Central memory CD8-positive, alpha-beta T cell (primary cell): ENCODE measurements at regions not wholly inside any gene's neighbourhood (a gene's known extent, or its start where the extent isn't known, plus 50 kb on each side); places are given as distances from the start of the nearest gene placed in this dataset.

Experiments used
- ATAC-seq: fragments of 150-1000 bp; cut with Tn5 transposase; replicated peaks from 2 replicates; pipeline ENCODE4 v1.10.0; 2022; ENCODE audit warnings: mild to moderate bottlenecking, moderate FRiP score, moderate number of reproducible peaks; ENCODE audit not compliant: poor library complexity, severe bottlenecking; ENCODE audit errors: extremely low read depth
- DNase-seq, 2 donors: peaks; one replicate each; pipeline ENCODE4 v3.0.0; 2021; ENCODE audit warnings: low spot score in 2 of 2
- H3K27ac Mint-ChIP-seq: one replicate; pipeline ENCODE4 v1.8.0; 2022; ENCODE audit warnings: low read depth, mild to moderate bottlenecking, moderate library complexity, mixed read lengths
- H3K27me3 Mint-ChIP-seq: one replicate; pipeline ENCODE4 v1.8.0; 2022; ENCODE audit warnings: mixed read lengths
- H3K36me3 Mint-ChIP-seq: one replicate; pipeline ENCODE4 v1.8.0; 2022; ENCODE audit warnings: mild to moderate bottlenecking, moderate library complexity, mixed read lengths; ENCODE audit not compliant: insufficient read depth
- H3K4me1 Mint-ChIP-seq: one replicate; pipeline ENCODE4 v1.8.0; 2022; ENCODE audit warnings: mixed read lengths
- H3K4me3 Mint-ChIP-seq: one replicate; pipeline ENCODE4 v1.8.0; 2022; ENCODE audit warnings: mild to moderate bottlenecking, moderate library complexity, mixed read lengths
- H3K9me3 Mint-ChIP-seq: one replicate; pipeline ENCODE4 v1.8.0; 2022; ENCODE audit warnings: mixed read lengths

DNA sequence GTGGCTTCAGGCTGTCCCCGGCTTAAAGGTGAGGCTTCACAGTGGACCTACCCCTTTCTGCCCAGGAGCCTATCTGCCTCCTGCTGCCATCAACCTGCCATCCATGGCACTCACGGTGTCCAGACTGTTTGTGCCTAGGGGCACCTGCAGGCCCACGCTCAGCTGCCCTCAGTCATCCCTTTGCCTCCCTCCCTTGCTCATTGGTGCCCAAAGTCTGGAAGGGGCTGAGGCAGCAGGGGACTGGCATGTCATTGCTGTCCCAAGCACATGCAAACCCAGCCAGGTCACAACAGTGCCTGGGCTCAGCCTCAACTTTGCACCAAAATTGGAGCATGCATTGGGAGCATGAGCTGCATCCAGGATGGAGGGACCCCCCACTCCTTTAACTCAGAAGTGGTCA is 1142.7 kb upstream of the NCAM2 start:
- H3K4me1 Mint-ChIP-seq = no peaks in the 10 kb centered on the region
- H3K27ac Mint-ChIP-seq = no peak overlapping the region
- no peaks in the 10 kb centered on the region for H3K36me3 Mint-ChIP-seq
- no peak overlapping the region for H3K4me3 Mint-ChIP-seq
- DNase-seq = no peak
- ATAC-seq = no peak
- H3K27me3 Mint-ChIP-seq = no peaks in the 10 kb centered on the region
- H3K9me3 Mint-ChIP-seq = peaks cover 5% of the 10 kb centered on the region

DNA sequence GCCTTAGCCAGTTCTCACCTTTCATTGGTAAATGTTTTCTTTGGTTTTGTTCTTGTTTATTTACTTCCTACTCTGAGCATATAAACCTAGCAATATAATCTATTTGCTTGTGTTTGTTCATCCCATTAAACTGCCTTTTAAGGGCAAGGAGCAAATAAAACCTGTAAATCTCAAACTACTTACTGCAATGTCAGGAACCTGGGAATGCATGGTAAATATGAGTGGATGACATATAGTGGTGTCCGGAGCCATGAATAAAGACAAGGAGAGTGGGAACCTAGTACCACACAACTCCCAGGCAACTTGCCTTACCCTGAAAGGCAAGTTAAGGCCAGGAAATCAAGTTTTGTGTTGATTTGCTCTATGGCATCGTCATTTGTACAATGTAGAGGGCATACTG is 1133.7 kb upstream of the NCAM2 start:
- Mint-ChIP-seq H3K27me3 (no peaks in the 10 kb centered on the region), H3K9me3 (peaks cover 5% of the 10 kb centered on the region), H3K36me3 (no peaks in the 10 kb centered on the region), H3K27ac (no peak overlapping the region), H3K4me1 (no peaks in the 10 kb centered on the region), H3K4me3 (no peak overlapping the region)
- DNase-seq (no peak), ATAC-seq (no peak)

DNA sequence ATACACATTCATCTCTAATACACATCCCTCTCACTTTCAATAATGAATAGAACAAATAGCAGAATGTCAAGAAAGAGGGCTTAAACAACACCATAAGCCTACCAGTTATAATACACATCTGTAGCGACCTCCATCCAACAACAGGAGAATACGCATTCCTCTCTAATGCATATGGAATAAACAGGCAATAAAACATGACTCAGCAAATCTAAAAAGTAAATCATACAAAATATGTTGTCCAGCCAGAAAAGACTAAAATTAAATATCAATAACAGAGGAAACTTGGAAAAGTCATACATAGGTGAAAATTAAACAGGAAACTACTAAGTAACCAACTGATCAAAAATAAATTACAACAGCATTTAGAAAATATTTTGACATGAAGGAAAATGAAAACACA is 1127.5 kb upstream of the NCAM2 start:
- no peaks in the 10 kb centered on the region for H3K9me3 Mint-ChIP-seq
- H3K27me3 Mint-ChIP-seq = no peaks in the 10 kb centered on the region
- H3K27ac Mint-ChIP-seq = no peak overlapping the region
- H3K4me3 Mint-ChIP-seq = no peak overlapping the region
- peaks cover 2% of the 10 kb centered on the region for H3K36me3 Mint-ChIP-seq
- H3K4me1 Mint-ChIP-seq = no peaks in the 10 kb centered on the region
- ATAC-seq = no peak
- DNase-seq = no peak

DNA sequence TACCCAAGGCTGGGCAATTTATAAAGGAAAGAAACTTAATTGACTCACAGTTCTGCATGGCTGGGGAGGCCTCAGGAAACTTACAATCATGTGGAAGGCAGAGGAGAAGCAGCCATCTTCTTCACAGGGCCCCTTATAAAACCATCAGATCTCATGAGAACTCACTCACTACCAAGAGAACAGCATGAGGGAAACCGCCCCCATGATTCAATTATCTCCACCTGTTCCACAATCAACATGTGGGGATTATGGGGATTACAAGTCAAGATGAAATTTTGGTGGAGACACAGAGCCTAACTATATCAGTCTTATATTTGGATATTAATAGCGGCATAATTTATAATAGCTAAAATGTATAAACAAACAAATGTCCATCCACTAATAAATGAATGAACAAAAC is 1123.7 kb upstream of the NCAM2 start:
- Mint-ChIP-seq H3K36me3 (peaks cover 2% of the 10 kb centered on the region), H3K27ac (no peak overlapping the region), H3K4me3 (no peak overlapping the region), H3K9me3 (no peaks in the 10 kb centered on the region), H3K27me3 (no peaks in the 10 kb centered on the region), H3K4me1 (no peaks in the 10 kb centered on the region)
- ATAC-seq (no peak), DNase-seq (no peak)

DNA sequence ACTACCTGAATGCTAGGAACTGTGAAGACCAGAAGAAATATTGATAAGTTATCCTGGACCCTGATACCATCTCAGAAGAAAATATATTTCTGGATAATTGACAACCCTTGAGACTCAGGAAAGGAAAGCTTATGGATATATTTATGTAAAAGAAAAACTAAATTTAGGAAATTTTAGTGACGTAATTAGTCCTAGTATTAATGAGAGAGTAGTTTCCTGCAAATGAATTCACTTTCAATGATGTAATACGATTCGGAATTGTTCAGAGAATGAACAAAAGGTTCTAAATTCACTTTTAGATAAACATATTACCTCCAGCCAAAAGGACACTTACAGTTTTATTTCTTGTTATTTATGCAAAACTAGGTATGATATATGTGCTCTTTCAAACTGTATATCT is 1120.1 kb upstream of the NCAM2 start:
- H3K36me3 Mint-ChIP-seq = peaks cover 2% of the 10 kb centered on the region
- H3K27ac Mint-ChIP-seq = no peak overlapping the region
- no peaks in the 10 kb centered on the region for H3K4me1 Mint-ChIP-seq
- no peaks in the 10 kb centered on the region for H3K27me3 Mint-ChIP-seq
- ATAC-seq (no peak), DNase-seq (no peak)
- H3K9me3 Mint-ChIP-seq = no peaks in the 10 kb centered on the region
- no peak overlapping the region for H3K4me3 Mint-ChIP-seq

DNA sequence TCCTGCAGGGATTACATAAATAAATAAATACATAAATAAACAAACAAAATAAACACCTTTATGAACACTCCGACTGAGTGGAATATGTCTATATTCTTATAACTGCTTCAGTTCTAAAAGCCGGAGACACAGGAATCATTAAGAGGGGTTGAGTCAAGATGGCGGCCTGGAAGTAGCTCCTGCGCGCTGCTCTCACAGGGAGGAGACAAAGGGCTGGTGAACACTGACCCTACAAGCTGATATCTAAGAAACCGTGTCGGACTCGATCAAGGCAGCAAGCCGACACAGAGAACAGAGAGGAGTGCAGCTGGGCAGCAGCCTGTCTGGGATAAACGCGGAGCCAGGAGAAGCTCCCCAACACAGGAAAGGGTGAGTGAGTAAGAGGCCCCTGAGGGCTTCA is 1098.6 kb upstream of the NCAM2 start:
- peaks cover 24% of the 10 kb centered on the region for H3K9me3 Mint-ChIP-seq
- no peaks in the 10 kb centered on the region for H3K4me1 Mint-ChIP-seq
- DNase-seq = no peak
- no peak overlapping the region for H3K27ac Mint-ChIP-seq
- H3K4me3 Mint-ChIP-seq = no peak overlapping the region
- H3K36me3 Mint-ChIP-seq = no peaks in the 10 kb centered on the region
- no peak for ATAC-seq
- H3K27me3 Mint-ChIP-seq = no peaks in the 10 kb centered on the region

DNA sequence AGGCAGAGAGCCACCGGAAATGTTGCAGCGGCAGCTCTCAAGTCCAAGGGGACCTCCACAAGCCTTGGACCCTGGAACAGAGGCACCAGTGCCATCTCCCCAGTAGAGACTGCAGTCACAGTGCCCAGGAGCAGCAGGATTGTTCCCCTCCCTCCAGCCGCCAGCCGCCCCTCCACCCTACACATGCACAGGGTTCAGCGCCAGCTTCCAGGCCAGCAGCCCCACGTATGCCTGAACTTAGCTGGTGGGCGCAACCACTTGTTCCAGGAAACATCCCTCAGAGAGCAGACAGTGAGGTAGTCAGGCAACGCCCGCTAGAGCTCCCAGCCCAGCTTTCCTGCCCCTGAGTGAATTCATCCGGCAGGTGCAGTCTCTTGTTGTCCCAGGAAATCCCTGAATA is 1098.1 kb upstream of the NCAM2 start:
- no peak overlapping the region for H3K4me3 Mint-ChIP-seq
- ATAC-seq (no peak), DNase-seq (no peak)
- no peak overlapping the region for H3K27ac Mint-ChIP-seq
- no peaks in the 10 kb centered on the region for H3K36me3 Mint-ChIP-seq
- peaks cover 25% of the 10 kb centered on the region for H3K9me3 Mint-ChIP-seq
- no peaks in the 10 kb centered on the region for H3K4me1 Mint-ChIP-seq
- H3K27me3 Mint-ChIP-seq = no peaks in the 10 kb centered on the region

DNA sequence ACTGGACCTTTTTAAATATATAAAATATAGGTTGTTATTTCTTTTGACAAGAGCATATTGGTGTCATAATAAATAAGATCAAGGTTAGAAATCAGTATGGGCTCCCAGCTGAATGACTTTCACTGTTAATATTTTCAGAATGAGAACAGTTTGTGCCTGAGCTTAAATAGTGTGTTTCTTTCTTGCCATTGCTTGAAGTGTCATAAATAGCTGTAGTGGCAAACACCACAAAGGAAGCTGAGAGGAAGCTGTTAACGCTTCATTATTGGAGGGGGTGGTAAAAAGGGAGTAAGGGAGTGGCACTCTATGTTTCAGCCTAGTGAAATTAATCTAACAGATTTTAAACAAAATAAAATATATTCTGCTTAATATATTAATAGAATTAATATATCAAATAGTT is 1089.8 kb upstream of the NCAM2 start:
- H3K36me3 Mint-ChIP-seq = no peaks in the 10 kb centered on the region
- H3K27me3 Mint-ChIP-seq = no peaks in the 10 kb centered on the region
- no peak overlapping the region for H3K4me3 Mint-ChIP-seq
- no peak for ATAC-seq
- H3K9me3 Mint-ChIP-seq = peaks cover 5% of the 10 kb centered on the region
- DNase-seq = no peak
- no peak overlapping the region for H3K27ac Mint-ChIP-seq
- H3K4me1 Mint-ChIP-seq = no peaks in the 10 kb centered on the region

DNA sequence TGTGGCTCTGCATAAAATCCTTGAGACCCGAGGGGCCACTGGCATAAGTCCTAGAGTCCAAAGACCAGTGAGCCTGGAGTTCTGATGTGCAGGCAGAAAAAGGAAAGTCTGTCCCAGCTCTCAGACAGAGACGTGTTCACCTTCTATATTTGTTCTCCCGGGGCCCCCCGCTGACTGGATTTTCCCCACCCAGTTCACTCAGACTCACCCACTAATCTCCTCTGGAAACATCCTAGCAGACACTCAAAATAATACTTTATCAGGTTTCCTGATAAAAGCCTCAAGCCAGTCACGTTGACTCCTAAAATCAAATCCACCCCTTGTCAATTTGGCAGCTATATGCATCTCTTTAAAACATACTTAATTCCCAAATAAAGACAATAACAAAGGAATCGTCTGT is 1084.2 kb upstream of the NCAM2 start:
- no peak for ATAC-seq
- H3K36me3 Mint-ChIP-seq = no peaks in the 10 kb centered on the region

DNA sequence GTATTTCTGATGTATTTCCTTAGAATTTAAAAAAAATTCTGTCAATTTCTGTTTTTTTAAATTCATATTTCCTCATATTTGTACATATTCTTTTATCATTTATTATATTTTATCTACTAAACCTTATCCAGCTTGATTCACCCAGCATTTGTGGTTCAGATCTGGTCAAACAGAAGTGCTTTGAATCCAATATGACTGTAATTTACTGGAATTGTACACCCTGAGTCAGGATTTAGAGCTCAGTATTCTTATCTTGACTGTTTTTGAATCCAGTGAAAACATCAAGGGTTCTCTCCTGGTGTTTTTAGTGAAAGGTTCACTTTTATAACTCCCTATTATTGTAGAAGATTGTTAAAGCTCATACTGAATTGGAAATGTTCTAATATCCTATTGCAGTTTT is 1077.0 kb upstream of the NCAM2 start:
- H3K27ac Mint-ChIP-seq = no peak overlapping the region
- peaks cover 8% of the 10 kb centered on the region for H3K9me3 Mint-ChIP-seq
- no peak for ATAC-seq
- no peak for DNase-seq
- H3K4me3 Mint-ChIP-seq = no peak overlapping the region
- no peaks in the 10 kb centered on the region for H3K4me1 Mint-ChIP-seq
- no peaks in the 10 kb centered on the region for H3K27me3 Mint-ChIP-seq
- no peaks in the 10 kb centered on the region for H3K36me3 Mint-ChIP-seq

More for the DNA sequence above, 1084.2 kb upstream of the NCAM2 start:
- H3K27ac Mint-ChIP-seq = no peak overlapping the region
- no peak overlapping the region for H3K4me3 Mint-ChIP-seq
- H3K4me1 Mint-ChIP-seq = no peaks in the 10 kb centered on the region
- no peak for DNase-seq
- no peaks in the 10 kb centered on the region for H3K27me3 Mint-ChIP-seq
- no peaks in the 10 kb centered on the region for H3K9me3 Mint-ChIP-seq

DNA sequence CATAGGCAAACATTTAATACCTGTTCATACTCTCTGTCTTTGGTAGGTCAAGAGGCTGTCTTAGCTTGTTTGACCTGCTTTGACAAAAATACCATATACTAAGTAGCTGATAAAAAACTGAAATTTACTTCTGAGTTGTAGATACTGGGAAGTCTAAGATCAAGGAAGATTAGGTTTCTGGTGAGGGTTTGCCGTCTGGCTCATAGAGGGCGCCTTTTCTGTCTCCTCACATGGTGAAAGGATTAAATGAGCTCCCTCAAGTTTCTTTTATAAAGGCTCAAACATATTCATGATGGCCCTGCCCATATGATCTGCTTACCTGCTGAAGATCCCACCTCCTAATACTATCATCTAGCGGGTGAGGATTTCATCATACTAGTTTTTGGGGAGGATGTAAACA is 1076.1 kb upstream of the NCAM2 start:
- H3K4me1 Mint-ChIP-seq = no peaks in the 10 kb centered on the region
- H3K36me3 Mint-ChIP-seq = no peaks in the 10 kb centered on the region
- ATAC-seq = no peak

DNA sequence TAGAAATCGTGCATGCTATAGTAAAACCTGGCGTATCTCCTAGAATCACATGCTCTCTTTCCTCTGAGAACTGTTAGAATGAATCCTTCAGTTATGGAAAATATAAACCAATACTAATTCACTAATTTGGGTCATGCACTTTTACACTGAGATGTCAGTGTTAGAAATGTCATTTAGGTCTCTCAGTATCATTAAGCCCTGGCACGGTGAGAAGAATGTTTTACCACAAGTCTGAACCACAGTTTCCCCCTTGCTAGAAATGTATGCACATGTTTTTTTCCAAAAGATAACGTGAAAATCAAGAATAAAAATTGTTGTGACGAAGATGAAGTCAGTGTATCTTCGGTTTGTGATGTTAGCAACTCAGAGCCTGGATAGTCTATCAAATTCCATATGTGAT is 1062.7 kb upstream of the NCAM2 start:
- no peaks in the 10 kb centered on the region for H3K36me3 Mint-ChIP-seq
- no peaks in the 10 kb centered on the region for H3K27me3 Mint-ChIP-seq
- peaks cover 32% of the 10 kb centered on the region for H3K9me3 Mint-ChIP-seq
- H3K27ac Mint-ChIP-seq = no peak overlapping the region
- DNase-seq (no peak), ATAC-seq (no peak)
- H3K4me3 Mint-ChIP-seq = no peak overlapping the region
- H3K4me1 Mint-ChIP-seq = no peaks in the 10 kb centered on the region

More for the DNA sequence above, 1076.1 kb upstream of the NCAM2 start:
- H3K27me3 Mint-ChIP-seq = no peaks in the 10 kb centered on the region
- H3K4me3 Mint-ChIP-seq = no peak overlapping the region
- H3K9me3 Mint-ChIP-seq = peaks cover 8% of the 10 kb centered on the region
- H3K27ac Mint-ChIP-seq = no peak overlapping the region
- DNase-seq = no peak

DNA sequence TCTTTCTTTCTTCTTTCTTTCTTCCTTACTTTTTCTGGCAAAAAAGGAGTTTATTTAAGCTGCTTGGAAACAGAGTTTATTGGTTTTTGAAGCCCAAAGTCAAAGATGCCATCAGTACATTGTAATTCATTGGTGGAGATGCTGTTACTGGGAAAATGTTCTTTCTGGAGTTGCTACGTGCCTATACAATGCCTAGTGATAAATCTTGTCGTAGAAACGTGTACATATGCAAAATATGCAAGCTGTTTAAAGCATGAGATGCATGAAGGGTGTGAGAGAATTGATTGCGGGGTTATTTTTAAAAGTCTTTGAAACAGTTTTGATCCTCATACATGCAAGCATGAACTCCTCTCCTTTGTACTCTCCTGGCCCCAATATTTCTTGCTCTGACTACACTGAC is 1060.6 kb upstream of the NCAM2 start:
- Mint-ChIP-seq H3K4me1 (no peaks in the 10 kb centered on the region), H3K9me3 (peaks cover 28% of the 10 kb centered on the region), H3K36me3 (no peaks in the 10 kb centered on the region), H3K4me3 (no peak overlapping the region), H3K27me3 (no peaks in the 10 kb centered on the region), H3K27ac (no peak overlapping the region)
- no peak for ATAC-seq
- no peak for DNase-seq

DNA sequence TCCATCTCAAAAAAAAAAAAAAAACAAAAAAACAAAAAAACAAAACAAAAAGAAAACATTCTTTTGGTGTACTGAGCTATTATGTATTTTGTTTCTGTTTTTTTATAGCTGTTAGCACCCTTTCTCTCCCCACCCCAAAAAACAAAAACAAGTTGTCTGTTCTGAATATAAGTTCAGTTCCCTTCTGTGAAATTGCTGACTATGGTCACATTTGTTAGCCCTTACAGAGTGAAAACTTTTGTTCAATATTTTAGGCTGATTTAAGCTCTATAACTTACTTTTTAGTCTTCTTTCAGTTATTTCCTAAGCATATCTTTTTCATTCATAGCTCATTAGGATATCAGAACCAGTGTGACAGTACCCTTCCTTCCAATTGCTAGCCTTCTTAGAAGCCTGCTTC is 1056.6 kb upstream of the NCAM2 start:
- H3K4me1 Mint-ChIP-seq = no peaks in the 10 kb centered on the region

More for the DNA sequence above, 1056.6 kb upstream of the NCAM2 start:
- ATAC-seq = no peak
- Mint-ChIP-seq H3K9me3 (peaks cover 32% of the 10 kb centered on the region), H3K27ac (no peak overlapping the region), H3K27me3 (no peaks in the 10 kb centered on the region), H3K4me3 (no peak overlapping the region), H3K36me3 (no peaks in the 10 kb centered on the region)
- DNase-seq = no peak
